ENCODE measurements at regions not wholly inside any gene's neighbourhood (a gene's known extent, or its start where the extent isn't known, plus 50 kb on each side); places are given as distances from the start of the nearest gene placed in this dataset.

DNA sequence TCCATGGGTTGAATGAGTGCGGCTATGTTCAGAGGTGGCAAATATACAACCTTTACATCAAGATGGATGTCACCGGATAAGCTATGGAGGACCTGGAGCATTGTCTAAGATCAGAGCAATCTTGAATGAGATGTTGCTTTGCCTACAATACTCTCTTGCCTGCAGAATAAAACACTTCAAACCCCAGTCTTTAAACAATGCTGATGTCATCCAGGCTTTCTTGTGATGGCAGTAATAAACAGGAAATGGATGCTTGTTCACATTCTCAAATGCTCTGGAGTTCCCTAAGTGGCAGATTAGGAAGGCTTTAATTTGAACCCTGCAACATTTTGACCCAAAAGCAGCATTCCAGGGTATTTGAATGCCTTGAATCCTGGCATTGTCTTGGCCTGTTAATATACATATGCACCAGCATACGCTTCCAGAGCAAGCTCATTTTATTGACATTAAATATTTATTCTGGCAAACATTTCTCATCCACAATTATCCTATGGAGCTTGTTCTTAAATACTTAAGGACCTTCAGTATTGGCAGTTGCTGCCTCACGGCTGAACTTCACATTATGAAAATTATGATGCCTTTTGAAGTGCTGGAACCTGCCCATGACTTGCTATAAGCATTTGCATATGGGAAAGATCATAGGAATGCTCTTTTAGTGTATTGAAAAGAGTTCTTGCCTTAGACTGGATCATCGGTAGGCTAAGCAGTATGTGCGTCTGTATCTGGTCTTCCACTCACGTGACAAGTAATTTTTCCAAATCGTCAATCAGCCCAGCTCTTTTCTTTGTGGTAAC is 422.7 kb downstream of the SIPA1L2 start:
- TF ChIP-seq CTCF (IDR thresholded peaks at IDR 0.05; ENCODE audit: insufficient read depth, missing control alignments), result no peak
- peak; percentile 79 for FAIRE-seq

GRCh38 chr1:232204269-232204668 is 425.7 kb downstream of the SIPA1L2 start:
- FAIRE-seq (no peak), DNase-seq (ENCODE audit: insufficient read length, low spot score) (no peak)
- TF ChIP-seq CTCF (IDR thresholded peaks at IDR 0.05; ENCODE audit: insufficient read depth, missing control alignments), result no peak

More for the DNA sequence above, 422.7 kb downstream of the SIPA1L2 start:
- no peak for DNase-seq (ENCODE audit: insufficient read length, low spot score)

- FAIRE-seq, result no peak
- DNase-seq (ENCODE audit: insufficient read length, low spot score), result no peak
- TF ChIP-seq CTCF (IDR thresholded peaks at IDR 0.05; ENCODE audit: insufficient read depth, missing control alignments), result no peak
Observed at GRCh38 chr1:232201024-232201423, 428.9 kb downstream of the SIPA1L2 start.

DNA sequence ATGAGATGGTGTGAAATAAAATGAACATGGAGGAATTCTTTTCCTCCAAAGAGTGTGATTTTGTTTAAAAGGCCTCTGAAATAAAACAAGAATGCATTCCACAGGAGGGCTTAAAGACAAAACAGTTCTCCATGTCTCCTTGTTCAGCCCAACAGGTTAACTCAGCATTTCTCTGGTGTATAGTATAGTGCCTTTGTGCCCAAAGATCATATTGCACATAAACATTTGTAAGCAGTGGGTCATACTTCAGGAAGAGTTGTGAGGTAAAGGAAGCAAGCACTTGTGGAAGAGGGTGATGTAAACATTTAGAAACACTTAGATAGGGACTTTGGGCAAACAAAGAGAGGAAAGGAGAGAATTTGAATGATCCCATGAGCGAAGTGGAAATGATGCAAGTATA is 433.9 kb downstream of the SIPA1L2 start:
- FAIRE-seq, result no peak
- no peak for DNase-seq (ENCODE audit: insufficient read length, low spot score)
- TF ChIP-seq CTCF (IDR thresholded peaks at IDR 0.05; ENCODE audit: insufficient read depth, missing control alignments), result no peak

DNA sequence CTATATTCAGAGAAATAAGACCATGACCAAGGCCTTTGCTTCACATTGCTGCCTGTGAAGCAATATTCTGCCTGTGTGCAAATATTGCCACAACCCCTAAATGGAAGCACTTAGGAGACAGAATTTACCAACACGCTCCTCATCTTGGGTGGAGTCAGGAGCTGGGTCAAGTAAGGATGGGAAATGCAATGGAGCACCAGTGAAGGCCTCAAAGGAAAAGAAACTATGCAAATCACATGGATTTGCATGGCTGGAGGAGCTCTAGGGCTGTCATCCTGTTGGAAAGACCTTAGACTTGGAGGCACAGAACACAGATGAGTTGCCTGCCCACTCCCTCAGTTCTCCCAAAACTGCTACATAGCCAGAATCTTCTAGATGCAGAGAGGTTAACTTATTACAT is 435.5 kb downstream of the SIPA1L2 start:
- FAIRE-seq (no peak), DNase-seq (ENCODE audit: insufficient read length, low spot score) (no peak)
- TF ChIP-seq CTCF (IDR thresholded peaks at IDR 0.05; ENCODE audit: insufficient read depth, missing control alignments), result no peak

- peak; percentile 11 for FAIRE-seq
- no peak for TF ChIP-seq CTCF (IDR thresholded peaks at IDR 0.05; ENCODE audit: insufficient read depth, missing control alignments)
- peak; percentile 46 for DNase-seq (ENCODE audit: insufficient read length, low spot score)
Observed at GRCh38 chr1:232193451-232193783, 436.5 kb downstream of the SIPA1L2 start.

DNA sequence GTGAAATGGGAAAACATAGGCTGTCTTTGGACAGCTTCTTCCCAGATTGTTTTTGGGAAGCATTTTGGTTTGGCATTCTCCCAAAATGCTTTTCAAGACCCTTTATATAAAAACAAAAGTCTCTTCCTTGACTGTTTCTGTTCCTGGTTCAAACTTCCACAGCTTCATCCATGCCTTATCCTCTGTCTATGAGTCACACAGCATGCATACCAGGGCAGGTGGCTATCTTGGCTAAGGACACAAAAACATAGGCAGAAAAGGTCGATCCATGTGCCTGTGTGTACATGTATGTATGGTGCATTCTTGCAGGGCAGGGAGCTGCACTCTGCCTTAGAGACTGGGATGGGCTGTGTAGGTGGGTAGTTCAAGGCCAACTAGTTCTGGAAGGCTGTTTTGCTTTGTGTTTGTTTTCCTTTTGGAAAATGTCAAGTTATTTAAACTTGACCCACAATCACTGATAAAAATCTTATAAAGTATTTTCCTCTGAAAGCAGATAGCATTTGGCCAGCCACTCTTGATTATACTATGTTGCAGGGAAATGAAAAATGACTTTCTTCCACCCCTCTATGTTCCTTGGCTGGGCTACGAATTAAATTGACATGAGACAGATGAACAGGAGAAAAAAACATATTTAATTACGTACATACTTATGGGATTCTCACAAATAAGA is 437.0 kb downstream of the SIPA1L2 start:
- no peak for DNase-seq (ENCODE audit: insufficient read length, low spot score)
- no peak for TF ChIP-seq CTCF (IDR thresholded peaks at IDR 0.05; ENCODE audit: insufficient read depth, missing control alignments)
- no peak for FAIRE-seq

Measured in D721Med (cell line).